Glomerular visceral epithelial cell (primary cell): ENCODE measurements at regions not wholly inside any gene's neighbourhood (a gene's known extent, or its start where the extent isn't known, plus 50 kb on each side); places are given as distances from the start of the nearest gene placed in this dataset.
"Not testable (repeated sequence)": the region's sequence is repeated elsewhere in the genome, so short reads cannot be mapped to it uniquely, and the experiment has no call there.

Experiments
- DNase-seq: peaks from one replicate; pipeline ENCODE4 v3.0.0-alpha.2; 2016; ENCODE audit errors: extremely low spot score

DNA sequence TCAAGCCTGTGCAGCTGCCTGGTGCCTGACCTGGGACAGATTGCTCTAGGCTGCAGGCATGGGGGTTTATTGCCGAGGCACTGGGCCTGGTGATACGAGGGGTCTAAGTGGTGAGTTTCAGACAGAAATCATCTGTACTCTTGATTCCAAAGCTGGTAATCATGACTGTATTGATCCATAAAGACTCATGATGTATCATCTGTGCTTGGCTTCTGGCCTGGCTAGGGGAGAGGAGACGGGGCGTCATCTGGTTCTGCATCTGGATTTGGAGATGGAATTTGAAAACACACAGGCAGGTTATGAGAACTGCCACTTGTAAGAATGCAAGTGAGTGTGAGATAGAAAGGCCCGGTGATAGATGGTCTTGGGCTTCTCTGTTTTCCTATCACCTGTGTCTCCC is 337.4 kb upstream of the C2CD4B start:
- DNase-seq = no peak

DNA sequence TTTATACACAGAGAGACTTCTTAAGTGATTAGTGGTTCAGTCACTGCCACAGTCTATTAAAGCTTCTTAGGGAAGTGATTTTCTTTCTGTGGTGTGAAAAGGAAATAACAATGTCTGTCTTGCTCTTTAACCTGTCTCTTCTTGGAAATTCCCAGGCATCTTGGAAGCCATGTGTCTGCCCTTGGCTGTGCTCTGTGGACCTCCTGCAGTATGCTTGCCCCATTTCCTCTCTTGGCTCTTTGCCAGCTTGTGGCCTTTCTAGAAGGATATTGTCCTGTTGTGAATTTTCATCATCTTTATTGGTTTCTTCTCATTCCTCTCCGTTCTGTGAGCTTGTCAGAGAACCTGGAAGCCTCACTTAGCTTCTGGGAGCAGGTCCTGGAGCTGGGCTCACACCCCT is 338.4 kb upstream of the C2CD4B start:
- peak; percentile 70 for DNase-seq

DNA sequence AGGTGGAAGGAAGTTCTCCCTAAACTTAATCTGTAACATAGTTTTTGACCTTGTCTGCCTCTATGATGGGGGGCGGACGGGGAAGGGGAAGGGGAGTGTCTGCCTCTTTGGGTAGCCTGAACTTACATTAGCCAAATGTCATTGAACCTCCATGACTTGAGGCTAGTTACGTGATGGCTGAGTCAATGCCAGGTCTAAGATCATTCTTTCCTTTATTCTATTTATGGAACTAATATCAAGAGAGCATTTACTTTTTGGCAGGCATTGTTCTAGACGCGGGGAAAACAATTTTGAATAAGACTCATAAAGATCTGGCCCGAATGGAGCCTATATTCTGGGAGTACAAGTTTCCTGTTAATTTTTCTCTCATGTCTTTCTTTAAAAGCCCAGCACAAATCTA is 340.7 kb upstream of the C2CD4B start:
- no peak for DNase-seq

DNA sequence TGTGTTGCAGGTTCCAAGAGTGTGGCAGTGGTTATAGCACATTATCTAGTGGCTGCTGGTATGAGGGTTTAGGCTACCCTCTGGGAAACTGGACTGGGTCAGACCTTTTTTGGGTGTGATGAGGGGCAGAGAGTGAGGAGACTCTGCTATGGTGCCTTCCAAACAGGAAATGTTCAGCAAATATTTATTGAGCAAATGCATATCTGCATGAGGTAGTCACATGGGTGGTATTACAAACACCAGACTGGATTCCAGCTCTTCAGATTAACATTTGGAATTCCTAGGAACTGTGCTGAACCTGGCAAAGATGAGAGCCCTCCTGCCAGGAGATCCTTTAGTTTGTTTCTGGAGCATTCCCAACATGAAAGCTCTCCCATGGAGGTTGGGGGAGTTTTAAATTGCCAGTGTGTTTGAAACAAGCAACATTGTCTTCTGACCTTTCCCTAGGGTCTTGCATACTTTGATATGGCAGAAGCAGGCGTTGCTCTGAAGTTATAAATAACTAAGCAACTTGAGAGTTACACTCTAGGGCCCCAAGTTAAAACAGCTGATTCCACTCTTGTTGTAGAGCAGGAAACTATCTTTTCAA is 341.2 kb upstream of the C2CD4B start:
- DNase-seq = no peak

DNA sequence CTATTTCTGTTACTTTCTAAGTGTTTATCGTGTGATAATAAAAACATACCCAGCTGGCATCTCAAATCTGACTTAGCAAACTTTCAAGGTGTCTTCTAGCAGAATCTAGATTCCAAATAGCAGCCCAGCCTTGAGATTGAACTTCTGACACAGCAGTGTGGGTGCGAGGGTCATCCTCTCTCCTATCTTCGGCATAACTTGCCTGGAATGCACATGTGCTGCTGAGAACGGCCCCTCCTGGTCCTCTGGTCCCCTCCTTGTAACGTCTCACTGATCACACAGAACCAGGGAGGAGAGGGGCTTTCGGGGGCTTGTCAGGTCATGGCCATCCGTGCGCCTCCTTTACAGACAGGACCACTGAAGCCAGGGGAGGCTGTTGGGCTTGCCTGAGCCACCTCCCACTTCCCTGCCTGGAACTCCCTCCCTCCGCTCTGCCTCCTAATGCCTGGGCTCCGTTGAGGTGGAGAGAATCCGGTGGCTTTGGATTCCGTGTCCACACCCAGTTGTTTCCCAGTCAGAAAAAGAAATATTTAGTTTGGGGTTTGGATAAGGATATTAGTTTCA is 344.4 kb upstream of the C2CD4B start:
- DNase-seq = no peak

DNA sequence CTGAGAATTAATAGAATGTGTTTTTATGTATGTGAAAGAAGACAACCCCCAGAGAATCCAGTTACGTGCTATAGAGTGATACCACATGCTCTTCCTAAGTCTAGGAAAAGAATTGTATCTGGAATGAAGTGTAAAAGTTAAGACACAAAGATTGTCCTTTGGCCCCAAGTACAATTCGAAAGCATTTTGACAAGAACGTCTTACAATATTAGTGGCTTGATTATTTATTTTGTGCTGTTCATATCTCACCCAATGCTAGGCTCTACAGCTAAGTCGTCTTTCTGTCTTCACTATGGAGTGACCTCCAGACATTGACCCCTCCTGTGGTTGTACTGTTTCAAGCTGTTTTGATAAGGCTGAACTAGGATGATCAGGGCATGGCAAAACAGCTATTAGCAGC is 345.7 kb upstream of the C2CD4B start:
- no peak for DNase-seq

DNA sequence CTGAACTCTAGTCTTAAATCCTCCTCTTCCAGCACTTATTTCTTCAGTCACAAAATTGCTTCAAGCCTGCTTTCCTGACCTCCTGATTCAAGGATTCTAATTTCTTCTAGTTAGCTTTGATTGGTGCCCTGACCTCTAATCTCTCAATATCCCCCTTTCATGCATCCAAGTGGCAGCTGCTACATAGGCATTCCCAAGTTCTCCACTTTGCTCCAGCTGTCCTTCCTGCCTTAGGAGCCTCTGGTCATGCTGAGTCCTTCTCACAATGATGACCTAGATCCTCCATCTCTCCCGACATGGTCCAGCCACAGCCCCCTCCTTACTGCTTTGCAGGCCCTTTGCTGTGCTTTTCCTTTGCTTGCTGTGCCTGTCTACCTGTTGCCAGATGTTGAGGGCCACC is 347.8 kb upstream of the C2CD4B start:
- DNase-seq = no peak

DNA sequence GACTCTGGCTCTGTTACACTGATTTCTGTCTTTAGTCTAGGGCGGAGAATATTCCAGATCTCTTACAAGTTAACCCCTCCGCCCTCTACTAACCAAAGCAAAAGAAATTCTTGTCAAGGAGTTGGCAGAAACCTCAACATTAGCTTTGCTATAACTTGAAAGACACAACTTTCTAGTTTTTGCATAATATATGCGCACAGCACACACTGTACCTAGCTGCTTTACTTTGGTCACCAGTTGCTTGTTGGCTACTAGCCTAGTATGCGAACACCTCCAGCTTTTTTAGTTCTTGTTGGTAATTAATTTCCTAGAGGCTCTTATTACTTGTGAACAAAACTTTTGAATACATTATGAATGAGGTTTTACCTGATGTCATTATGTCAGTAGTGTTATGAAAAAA is 348.8 kb upstream of the C2CD4B start:
- no peak for DNase-seq

DNA sequence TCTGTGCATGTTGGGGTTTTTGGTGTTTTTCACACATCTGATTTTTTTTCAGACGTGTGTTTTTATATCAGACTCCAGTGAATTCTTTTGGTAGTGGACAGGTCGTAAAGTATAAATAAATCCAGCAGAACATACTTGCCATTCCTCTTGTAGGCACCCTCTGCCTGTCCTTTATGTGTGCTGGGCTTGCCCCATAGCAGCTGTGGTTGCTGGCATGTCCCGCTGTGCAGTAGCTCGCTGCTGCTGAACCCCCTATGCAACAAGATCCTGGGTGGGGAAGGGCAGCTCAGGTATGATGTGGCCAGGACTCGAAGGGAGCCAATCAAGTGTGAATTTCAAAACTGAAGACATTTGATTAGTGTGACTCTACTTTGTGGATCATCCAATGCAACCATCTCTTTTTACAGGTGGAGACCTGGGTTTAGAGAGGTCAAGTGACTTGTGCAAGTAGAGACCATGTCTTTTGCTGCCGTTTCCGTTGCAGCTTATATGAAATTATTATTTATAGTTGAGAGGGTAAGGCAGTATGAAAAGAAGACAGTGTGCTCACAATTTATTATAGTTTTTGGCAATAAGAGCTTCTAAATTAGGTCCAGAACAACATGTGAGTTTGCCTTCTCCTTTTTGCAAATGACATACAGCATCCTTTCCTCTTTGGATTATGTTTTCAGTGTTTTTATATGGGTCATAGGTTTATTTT is 350.8 kb upstream of the C2CD4B start:
- DNase-seq = no peak

DNA sequence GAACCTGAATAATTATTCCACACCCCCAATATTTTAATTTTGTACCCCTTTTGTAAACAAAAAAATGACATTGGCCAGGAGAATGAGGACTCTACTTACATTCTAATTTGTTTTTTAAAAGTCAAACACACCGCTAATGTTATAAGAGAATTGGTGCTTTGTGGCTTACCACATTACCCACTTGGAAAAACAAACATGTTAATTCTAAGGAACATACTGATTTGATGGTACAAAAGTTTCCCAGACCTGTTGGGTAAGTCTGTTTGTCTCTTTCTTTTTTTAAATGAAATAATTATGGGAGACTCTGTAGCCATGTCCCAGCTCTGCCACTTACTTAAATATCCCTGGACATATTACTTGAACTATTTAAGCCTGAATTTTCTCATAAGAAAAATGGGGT is 352.5 kb upstream of the C2CD4B start:
- DNase-seq = no peak

DNA sequence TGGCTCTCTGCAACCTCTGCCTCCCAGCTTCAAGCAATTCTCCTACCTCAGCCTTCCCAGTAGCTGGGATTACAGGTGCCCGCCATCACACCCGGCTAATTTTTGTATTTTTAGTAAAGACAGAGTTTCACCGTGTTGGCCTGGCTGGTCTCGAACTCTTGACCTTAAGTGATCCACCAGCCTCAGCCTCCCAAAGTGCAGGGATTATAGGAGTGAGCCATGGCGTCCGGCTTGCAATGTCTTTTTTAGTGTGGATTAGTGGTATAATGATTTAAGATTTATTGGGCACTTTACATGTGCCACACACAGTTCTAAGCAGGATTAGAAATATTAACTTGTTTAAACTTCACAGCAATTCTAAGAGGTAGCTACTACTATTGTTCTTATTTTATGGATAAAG is 353.6 kb upstream of the C2CD4B start:
- DNase-seq = not testable (repeated sequence)

DNA sequence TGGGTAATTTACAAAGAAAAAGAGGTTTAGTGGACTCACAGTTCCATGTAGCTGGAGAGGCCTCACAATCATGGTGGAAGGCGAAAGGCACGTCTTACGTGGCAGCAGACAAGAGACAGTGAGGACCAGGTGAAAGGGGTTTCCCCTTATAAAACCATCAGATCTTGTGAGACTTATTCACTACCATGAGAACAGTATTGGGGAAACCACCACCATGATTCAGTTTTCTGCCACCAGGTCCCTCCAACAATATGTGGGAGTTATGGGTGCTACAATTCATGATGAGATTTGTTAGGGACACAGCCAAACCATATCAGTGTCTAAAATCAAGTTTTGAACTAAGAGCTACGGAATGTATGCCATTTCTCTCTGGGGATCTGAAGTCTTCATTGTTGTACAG is 354.8 kb upstream of the C2CD4B start:
- no peak for DNase-seq

DNA sequence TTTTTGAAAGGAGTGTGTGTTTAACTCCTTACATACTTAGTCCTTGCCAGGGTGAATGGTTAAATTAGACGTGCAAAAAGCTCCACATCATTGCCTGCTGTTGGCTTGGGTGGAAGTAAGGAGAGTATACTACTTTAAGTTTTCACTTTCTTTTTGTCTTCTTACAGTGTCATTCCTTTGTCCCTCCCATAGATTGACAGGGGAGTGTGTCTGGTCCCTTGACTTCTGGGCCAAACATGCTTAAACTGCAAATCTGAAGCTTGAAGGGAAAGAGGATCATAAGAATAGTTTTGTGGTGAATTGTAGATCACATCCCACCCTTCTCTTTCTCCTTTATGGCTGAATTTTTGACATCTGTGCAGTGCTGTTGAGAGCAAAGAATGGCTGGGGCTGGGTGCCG is 355.8 kb upstream of the C2CD4B start:
- no peak for DNase-seq

DNA sequence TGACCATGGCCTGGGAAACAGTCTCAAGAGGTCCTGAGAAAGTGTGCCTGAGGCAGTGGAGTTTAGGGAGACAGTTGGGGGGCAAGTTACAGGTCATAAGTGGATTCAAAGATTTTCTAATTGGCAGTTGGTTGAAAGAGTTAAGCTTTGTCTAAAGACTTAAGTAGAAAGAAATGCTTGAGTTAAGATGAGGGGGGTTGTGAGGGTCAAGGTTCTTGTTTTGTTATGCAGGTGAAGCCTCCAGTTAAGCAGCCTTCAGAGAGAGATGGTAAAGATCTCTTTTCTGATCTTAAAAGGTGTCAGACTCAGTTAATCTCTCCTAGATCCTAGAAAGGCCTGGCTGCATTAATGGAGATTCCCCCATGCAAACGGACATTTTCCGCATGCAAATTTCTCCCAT is 356.3 kb upstream of the C2CD4B start:
- no peak for DNase-seq

DNA sequence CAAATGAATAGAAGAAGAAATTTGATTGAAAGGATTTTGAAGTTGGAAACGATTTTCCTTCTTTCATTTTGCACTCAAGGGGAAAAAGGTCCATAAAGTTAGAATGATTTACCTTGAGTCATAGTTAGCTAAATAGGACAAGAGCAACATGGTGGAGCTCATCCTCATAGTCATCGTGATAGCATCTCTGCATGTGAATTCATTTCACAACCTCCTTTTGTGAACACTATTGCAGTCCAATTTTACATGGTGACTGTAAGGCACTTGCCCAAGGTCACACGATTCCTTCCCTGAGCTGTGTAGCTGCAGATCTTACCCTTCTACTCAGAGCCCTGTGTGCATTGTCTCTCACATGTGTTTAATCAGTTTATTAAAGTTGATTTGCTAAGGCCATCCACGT is 359.8 kb upstream of the C2CD4B start:
- DNase-seq = no peak

DNA sequence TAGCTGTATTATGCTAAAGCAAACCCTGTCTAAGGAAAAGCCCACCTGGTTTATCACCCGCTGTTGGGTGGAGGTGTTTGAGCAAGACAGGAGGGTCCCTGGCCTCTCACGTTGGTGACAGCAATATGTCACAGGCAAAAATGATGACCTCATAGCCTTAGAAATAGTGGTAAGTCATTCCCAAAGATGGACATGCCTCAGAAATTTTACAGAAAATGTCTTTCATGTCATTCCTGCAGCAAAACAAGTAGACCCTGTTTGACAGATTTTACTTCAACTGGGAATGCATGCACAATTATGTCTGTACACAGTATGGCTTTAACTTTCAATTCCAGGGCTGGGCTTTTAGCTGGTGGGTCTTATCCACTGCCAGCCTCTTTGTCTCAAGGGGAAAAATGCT is 362.3 kb upstream of the C2CD4B start:
- DNase-seq = no peak

DNA sequence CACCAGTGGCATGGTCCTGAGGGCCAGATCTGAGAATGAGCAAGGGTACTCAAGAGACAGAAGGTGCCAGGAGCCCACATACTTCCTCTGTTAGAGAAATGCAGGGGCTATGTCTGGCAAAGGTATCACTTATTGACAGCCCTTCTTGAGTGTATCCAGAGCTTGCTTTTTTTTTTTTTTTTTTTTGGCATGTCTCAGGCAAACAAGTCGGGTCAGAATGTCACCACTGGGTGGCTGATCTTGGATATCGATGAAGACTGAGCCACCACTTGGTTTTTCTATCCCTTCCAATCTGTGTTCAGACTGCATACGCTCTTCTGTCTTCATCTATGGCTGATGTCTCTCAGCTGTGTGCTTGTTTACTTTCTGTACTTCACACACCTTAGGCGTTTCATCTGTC is 363.4 kb upstream of the C2CD4B start:
- DNase-seq = no peak

DNA sequence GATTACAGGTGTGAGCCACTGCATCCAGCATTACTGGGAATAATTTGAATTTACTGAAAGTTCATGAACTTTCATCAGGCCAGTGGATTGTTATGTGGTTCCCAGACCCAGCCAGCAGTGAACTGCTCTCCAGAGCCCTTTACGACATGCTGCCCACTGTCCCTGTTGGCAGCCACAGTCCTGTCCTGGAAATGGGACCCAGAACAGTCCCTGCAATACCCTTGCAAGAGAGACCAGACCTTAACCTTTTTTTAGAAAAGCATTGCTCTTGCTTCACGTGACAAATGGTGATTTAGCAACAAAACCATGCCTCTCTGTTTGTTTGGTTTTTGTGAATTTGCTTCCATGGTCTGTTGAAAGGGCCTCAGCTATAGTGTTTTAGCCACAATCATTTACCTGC is 367.3 kb upstream of the C2CD4B start:
- no peak for DNase-seq

DNA sequence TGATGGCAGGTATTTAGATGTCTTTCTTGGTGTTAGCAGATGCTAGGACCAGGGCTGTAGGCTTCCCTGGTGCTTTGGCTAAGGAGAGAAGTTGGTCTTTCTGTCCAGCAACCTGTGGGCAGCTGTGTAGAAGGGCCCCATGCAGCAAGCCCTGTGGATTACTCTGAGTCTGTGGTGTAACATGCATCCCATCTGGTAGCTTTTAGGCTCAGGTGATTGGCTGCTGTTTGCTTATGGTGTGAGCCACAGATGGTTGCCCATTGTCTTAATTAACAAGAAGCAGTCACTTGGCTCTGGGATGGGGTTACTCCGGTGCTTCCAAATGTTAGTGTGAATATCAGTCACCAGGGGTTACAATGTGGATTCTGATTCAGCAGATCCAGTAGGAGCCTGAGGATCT is 368.6 kb upstream of the C2CD4B start:
- no peak for DNase-seq

DNA sequence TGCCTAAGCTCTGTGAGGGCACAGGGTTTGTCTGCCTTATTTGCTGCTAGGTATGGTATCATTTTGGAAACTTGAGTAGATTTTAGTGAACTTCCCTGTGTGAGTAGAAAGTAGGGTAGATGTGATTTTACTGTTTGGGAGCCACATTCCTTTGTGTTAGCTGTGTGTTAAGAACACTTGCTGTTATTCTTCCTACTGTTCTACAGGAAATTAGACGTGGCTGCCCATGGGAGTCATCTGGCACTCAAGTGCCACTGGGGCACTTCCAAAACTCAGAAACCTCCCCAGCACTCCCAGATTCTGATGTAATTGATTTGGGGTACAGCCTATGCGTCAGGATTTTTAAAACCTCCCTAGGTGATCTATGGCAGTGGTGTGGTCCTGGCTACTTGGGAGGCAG is 369.9 kb upstream of the C2CD4B start:
- DNase-seq = no peak

DNA sequence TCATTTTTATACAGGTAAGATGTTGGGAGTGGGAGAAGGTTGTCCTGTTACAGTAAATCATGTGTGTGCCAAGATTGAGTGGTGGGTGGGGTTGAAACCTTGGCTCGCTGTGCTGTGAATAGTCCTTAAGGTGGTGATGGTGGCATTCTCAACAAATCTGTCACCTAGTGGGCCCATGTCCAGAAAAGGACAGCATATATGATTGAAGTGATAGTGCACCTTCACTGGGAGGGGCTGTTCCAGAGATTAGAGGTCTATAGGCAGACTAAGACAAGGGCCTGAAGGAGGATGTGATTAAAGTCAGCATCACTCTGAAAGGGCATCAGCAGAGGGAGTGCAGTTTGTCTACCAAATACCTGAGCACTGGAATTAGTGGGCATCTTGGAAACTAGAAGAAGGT is 374.2 kb upstream of the C2CD4B start:
- no peak for DNase-seq

DNA sequence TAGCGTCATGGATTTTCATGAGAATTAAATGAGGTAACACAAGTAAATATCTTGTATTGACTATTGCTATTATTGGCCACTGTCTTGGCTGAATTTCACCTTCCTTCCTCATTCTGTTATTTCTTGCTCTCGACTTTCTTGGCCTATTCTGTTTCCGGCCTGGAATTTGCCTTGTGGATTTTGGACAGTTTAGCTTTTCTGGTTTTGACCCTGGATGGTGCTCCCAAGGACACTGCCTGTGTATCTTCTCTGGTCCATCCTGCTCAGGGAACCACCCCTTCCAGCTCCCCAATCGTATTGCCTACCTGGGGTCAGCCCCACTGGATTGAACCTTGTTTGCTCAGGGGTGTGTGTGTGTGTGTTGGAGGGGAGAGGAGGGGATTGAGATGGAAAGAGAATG is 376.2 kb upstream of the C2CD4B start:
- DNase-seq = no peak

DNA sequence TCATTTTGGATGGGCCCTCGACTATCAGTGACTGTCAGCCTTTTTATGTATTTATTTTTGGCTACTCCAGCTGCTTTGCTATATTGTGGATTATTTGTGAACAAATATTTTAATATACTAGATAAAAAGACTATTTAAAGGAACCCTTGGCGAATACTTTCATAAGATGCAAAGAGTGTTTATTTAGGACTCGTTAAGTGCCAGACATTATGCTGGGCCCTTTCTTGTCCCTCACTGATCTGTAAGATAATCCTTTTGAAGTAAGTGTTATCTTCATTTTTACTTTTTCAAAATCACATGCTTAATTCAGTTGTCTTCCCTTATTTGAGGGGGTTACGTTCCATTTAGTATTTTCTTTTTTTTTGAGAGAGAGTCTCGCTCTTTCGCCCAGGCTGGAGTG is 376.8 kb upstream of the C2CD4B start:
- DNase-seq = no peak

DNA sequence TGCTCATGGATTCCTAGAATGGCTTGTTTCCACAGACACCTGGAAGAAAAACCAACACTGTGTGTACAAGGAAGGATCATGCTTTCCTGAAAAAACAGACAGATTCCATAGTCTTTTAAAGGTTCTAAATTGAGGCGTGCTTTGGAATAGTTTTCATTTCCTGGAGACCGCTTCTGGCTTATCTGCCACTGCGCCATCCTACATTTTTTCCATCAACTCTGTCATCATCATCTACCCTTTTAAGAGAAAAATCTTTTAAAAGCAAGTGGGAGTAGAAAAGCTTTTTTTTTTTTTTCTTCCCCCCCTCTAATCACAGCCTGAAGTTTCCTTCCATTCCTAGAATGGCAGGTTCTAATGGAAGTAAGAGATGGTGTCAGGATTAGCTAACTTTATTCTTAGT is 379.4 kb upstream of the C2CD4B start:
- DNase-seq = no peak
